Ishikawa (cell line): ENCODE measurements at regions not wholly inside any gene's neighbourhood (a gene's known extent, or its start where the extent isn't known, plus 50 kb on each side); places are given as distances from the start of the nearest gene placed in this dataset.

Source experiments
- CEBPB ChIP-seq: IDR thresholded peaks from 2 replicates; pipeline ENCODE4 v1.6.1; 2012
- CREB1 ChIP-seq: IDR thresholded peaks from 2 replicates; pipeline ENCODE4 v1.6.1; 2012; ENCODE audit warnings: low read depth
- EGR1 ChIP-seq: IDR thresholded peaks from 2 replicates; pipeline ENCODE4 v1.6.1; 2012
- EP300 ChIP-seq: IDR thresholded peaks from 2 replicates; pipeline ENCODE4 v1.6.1; 2012; ENCODE audit warnings: borderline replicate concordance
- FOXM1 ChIP-seq: IDR thresholded peaks from 2 replicates; pipeline ENCODE4 v1.6.1; 2012; ENCODE audit warnings: low read depth, borderline replicate concordance
- NFIC ChIP-seq: IDR thresholded peaks from 2 replicates; pipeline ENCODE4 v1.6.1; 2012
- RAD21 ChIP-seq: IDR thresholded peaks from 2 replicates; pipeline ENCODE4 v1.6.1; 2012; ENCODE audit warnings: low read depth
- TAF1 ChIP-seq: IDR thresholded peaks from 2 replicates; pipeline ENCODE4 v1.6.1; 2012; ENCODE audit warnings: low read depth, mild to moderate bottlenecking
- TCF12 ChIP-seq: IDR thresholded peaks from 2 replicates; pipeline ENCODE4 v1.6.1; 2012; ENCODE audit warnings: low read depth
- TEAD4 ChIP-seq: IDR thresholded peaks from 2 replicates; pipeline ENCODE4 v1.6.1; 2012
- YY1 ChIP-seq: IDR thresholded peaks from 2 replicates; pipeline ENCODE4 v1.6.1; 2012; ENCODE audit warnings: low read depth
- ZBTB7A ChIP-seq: IDR thresholded peaks from 2 replicates; pipeline ENCODE4 v1.6.1; 2012; ENCODE audit warnings: low read depth
- TF ChIP-seq, protein P1 (sequence below): IDR thresholded peaks from 2 replicates; pipeline ENCODE4 v1.6.1; 2012
- TF ChIP-seq, protein P2 (sequence below): IDR thresholded peaks from 2 replicates; pipeline ENCODE4 v1.6.1; 2012; ENCODE audit warnings: low read depth, mild to moderate bottlenecking
- TF ChIP-seq, protein P3 (sequence below): IDR thresholded peaks from 2 replicates; pipeline ENCODE4 v1.6.1; 2012

DNA sequence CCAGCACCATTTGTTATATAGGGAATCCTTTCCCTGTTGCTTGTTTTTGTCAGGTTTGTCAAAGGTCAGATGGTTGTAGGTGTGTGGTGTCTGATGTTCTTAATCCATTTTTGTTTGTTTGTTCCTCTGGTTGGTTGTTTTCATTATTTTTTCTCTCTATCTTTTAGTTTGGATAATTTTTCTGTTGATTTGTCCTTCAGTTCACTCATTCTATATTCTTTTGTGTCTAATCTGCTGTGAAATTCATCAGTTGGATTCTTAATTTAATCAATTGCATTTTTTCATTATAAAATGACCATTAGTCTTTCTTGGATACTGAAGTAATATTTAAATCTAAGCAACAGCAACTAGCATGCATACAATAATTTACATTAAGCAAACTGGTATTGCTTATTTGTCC lies 206.7 kb upstream of the TRIB2 start:
- TF ChIP-seq TCF12 (no peak), CREB1 (no peak), RAD21 (no peak), CEBPB (no peak), EGR1 (no peak), FOXM1 (no peak), TEAD4 (no peak), TAF1 (no peak), ZBTB7A (no peak), NFIC (no peak), EP300 (no peak), YY1 (no peak)
- TF ChIP-seq, protein P1, sequence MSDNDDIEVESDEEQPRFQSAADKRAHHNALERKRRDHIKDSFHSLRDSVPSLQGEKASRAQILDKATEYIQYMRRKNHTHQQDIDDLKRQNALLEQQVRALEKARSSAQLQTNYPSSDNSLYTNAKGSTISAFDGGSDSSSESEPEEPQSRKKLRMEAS: no peak
- TF ChIP-seq, protein P2, sequence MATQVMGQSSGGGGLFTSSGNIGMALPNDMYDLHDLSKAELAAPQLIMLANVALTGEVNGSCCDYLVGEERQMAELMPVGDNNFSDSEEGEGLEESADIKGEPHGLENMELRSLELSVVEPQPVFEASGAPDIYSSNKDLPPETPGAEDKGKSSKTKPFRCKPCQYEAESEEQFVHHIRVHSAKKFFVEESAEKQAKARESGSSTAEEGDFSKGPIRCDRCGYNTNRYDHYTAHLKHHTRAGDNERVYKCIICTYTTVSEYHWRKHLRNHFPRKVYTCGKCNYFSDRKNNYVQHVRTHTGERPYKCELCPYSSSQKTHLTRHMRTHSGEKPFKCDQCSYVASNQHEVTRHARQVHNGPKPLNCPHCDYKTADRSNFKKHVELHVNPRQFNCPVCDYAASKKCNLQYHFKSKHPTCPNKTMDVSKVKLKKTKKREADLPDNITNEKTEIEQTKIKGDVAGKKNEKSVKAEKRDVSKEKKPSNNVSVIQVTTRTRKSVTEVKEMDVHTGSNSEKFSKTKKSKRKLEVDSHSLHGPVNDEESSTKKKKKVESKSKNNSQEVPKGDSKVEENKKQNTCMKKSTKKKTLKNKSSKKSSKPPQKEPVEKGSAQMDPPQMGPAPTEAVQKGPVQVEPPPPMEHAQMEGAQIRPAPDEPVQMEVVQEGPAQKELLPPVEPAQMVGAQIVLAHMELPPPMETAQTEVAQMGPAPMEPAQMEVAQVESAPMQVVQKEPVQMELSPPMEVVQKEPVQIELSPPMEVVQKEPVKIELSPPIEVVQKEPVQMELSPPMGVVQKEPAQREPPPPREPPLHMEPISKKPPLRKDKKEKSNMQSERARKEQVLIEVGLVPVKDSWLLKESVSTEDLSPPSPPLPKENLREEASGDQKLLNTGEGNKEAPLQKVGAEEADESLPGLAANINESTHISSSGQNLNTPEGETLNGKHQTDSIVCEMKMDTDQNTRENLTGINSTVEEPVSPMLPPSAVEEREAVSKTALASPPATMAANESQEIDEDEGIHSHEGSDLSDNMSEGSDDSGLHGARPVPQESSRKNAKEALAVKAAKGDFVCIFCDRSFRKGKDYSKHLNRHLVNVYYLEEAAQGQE: no peak
- TF ChIP-seq, protein P3, sequence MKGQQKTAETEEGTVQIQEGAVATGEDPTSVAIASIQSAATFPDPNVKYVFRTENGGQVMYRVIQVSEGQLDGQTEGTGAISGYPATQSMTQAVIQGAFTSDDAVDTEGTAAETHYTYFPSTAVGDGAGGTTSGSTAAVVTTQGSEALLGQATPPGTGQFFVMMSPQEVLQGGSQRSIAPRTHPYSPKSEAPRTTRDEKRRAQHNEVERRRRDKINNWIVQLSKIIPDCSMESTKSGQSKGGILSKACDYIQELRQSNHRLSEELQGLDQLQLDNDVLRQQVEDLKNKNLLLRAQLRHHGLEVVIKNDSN: no peak

DNA sequence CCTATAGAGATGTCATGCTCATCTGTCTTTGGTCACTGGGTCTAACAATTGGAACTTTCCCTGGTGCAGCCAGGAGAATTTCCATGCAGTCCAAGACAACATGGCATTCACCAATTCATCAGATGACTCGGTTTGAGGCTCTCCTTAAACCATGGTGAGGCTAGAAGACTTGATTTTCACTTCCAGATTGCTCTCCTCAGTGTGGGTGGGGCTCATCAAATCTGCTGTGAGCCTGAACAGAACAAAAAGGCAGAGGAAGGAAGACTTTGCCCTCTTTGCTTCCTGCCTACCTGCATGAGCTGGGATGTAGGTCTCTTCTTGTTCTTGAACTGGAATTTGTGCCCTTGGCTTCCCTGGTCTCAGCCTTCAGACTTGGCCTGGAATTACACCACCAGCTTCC lies 203.4 kb upstream of the TRIB2 start:
- TF ChIP-seq EP300: no peak
- no peak for TF ChIP-seq TEAD4
- no peak for TF ChIP-seq NFIC
- no peak for TF ChIP-seq YY1
- TF ChIP-seq, protein P2: no peak
- no peak for TF ChIP-seq EGR1
- TF ChIP-seq, protein P1: no peak
- TF ChIP-seq RAD21: no peak
- TF ChIP-seq ZBTB7A: no peak
- TF ChIP-seq, protein P3: no peak
- no peak for TF ChIP-seq FOXM1
- TF ChIP-seq CEBPB: no peak
- no peak for TF ChIP-seq TCF12
- no peak for TF ChIP-seq CREB1
- TF ChIP-seq TAF1: no peak

DNA sequence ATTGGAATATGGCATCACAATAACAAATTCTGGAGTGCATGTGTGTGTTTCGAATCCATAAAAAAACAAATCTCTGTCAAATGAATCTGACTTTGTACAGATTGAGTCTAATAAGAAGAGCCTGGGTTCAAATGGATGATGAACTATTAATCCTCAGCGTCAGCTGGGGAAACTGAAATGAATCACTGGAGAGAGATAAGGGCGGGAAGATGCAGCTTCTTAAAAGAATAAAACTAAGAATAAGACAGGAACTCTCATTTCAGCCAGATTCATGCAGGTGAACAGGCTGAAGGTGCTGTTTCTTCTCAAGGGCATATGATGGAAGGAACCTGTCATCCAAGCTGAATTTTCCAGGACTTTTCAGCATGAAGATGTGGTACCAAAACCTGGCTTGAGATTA lies 202.6 kb upstream of the TRIB2 start:
- TF ChIP-seq, protein P2: no peak
- TF ChIP-seq TEAD4 (no peak), EGR1 (no peak), YY1 (no peak), NFIC (no peak), RAD21 (no peak), TAF1 (no peak), FOXM1 (no peak), TCF12 (no peak), EP300 (no peak)
- TF ChIP-seq, protein P3: no peak

DNA sequence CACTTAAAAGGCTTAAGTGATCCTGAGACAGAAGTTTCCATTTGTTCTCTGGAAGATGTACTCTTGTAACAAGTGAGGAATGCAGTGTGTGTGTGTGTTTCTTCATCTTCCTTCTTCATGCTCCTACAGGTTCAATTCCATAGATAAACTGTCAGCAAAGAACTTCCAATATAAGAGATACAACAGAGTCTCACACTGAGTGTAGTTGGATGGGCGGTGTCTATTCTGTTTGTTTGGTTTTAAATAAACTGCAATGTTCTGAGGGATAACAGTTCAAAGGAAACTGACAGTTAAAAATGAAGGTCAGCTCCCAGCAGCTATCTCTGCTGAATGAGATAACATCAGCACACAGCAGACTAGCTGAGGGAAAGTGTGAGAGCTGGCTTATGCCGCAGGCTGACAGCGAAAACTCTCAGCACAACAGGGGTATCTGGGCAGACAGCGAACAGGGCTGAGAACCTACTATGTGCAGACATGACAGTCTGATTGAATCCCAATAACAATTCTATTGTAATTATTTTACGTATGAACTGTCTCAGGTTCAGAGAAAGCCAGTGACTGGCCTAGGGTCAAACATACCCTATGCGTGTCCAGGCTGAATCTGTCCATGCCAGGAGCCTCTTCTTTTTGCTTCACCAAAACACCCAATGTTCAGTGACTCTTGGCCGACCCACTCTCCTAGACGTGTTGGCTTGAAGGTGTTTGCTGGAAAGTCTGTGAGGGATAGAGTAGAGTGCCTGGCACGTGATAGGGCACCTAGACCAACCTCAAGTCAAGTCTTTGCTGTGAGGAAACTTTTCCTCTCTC lies 201.9 kb upstream of the TRIB2 start:
- TF ChIP-seq, protein P1: no peak
- TF ChIP-seq YY1 (no peak), FOXM1 (no peak), EP300 (no peak), NFIC (no peak), RAD21 (no peak), TAF1 (no peak), EGR1 (no peak), CEBPB (no peak), CREB1 (no peak), TCF12 (no peak)
- TF ChIP-seq, protein P2: no peak
